Activated CD4-positive, alpha-beta T cell treated with anti-CD3 and anti-CD28 coated beads, Interleukin-10, Interleukin-2, amounts not matched to agents 100 ng/mL and 50 ng/mL, durations not matched to agents 16 hours and 8 hours (primary cell): ENCODE measurements at regions not wholly inside any gene's neighbourhood (a gene's known extent, or its start where the extent isn't known, plus 50 kb on each side); places are given as distances from the start of the nearest gene placed in this dataset.
A peak's percentile ranks its signal among the peaks of the same experiment; 100 is the strongest.
"Not testable (repeated sequence)": the region's sequence is repeated elsewhere in the genome, so short reads cannot be mapped to it uniquely, and the experiment has no call there.

ENCODE experiments used
- DNase-seq: peaks from one replicate; pipeline ENCODE4 v3.0.0-alpha.2; 2020

DNA sequence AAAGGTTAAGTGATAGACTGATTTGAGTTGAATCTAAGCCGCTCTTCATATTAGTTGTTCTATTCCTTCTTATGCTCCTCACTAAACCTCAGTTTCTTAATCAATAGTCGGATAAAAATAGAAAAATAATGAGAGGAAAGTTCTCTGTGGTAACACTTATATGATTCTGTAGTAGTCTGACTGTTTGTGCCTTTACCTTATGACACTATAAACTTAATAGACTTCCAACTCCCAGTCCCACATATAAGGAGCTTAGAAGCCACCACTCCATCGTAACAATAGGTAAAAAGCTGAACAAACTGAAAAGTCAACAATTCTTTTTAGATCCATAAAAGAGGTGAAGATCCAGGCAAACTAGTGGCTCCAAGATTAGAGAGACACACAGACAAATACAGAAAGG, 192.3 kb downstream of the SPDYE17 start:
- not testable (repeated sequence) for DNase-seq

DNA sequence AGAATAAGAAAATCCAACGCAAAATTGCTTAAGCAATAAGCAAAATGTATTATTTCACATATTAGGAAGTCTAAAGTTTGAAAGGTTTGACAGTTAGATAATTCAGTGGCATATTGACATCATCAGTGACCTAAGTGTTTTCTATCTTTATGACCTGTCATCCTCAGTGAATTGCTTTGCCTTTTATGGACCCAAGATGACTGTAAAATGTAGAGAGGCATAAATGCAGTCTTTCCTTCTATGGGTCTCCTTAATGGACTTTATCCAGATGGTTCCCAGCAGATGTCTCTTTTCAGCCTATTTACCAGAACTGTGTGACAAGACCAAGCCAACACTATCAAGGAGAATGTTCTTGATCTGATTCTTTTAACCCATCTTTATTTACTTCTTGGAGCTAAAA, 192.9 kb downstream of the SPDYE17 start:
- DNase-seq: not testable (repeated sequence)

DNA sequence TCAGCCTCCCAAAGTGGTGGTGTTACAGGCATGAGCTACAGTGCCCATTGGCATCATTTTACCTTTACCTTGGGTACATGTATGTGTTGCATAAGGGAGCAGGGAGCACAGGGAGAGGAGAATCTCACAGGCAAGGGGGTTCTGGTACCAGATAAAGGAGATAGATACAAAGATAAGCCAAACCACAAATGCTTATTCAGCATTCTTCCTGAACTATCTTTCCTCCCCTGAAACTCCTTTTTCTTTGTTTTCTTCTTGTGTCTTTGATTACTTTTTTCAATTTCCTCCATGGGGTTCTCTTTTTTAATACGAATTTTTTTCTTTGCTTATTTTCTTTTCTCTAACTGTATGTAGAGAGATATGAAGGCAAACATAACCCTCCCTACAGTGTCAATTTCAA, 193.8 kb downstream of the SPDYE17 start:
- not testable (repeated sequence) for DNase-seq

DNA sequence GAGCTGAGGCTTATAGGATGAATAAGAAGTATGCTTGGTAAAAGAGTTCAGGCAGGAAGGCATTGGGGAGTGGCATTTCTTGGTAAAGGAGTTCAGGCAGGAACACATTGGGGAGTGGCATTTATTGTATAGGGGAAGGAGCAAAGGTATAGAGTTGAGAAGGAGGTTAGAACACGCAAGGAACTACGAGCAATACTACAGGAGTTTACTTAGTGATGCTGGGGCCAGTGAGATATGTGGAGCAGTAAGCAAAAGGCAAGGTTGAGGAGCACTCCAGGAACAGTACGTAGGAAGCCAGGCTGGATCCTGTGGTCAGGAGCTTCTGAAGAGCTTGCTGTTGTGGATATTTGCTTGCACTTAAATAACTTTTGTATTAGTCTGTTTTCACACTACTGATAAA, 202.2 kb upstream of the POMZP3 start:
- DNase-seq: not testable (repeated sequence)

DNA sequence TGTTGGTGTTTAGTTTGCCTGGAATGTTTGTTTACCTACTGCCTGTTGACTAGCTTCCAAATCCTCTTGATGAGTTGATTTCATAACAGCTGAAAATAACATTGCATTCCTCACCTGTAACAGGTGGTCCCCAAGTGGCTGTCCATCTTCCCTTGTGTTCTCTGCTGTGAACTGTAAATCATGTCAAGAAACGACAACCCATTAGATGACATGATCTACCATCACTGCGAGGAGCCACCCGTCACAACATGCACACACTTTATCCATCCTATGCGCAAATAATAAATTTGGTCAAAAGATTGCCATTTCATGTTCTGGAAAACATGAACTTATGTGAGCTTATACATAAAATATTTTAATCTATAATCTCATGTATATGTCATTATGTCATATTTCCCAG, 199.1 kb upstream of the POMZP3 start:
- DNase-seq: not testable (repeated sequence)

DNA sequence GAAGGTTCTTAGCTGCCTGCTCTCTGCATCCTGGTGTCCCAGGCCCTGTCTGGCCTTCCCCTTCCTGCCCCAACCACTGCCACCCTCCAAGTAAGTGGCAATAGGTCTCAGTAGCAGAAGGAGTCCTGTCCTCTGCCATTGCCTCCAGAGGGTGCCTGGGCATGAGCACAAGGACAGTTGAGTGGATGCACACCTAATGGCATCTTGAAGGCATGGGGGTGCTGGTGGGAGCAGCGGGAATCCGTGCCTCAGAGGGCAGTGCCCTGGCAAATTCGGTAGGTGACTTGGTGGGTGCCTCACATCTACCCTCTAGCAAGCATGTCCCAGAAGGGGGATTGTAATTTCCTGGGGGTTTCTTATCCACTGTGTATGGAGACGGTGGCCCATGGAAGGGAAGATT, 182.8 kb upstream of the POMZP3 start:
- not testable (repeated sequence) for DNase-seq

DNA sequence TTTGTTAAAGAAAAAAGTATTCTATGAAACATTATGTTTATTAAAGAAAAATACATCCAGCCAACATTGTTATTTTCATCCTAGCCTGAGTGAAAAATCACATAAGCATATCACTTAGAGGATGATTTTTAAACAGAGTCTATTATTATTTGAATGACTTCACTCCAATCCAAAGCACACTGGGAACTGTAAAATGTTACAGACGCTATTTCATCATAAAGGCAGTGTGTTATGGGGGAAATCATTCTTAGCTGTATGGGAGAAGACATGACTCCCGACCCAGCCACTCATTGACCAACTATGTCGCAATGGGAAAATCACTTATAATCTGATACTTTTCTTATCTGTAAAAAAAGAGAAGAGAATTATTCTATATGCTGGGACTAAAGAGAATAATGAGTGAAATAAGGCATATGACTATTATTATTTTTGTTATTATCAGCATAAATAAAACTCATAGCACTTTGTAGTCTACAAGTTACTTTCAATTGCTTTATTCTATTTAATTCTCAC, 180.6 kb upstream of the POMZP3 start:
- DNase-seq: not testable (repeated sequence)

DNA sequence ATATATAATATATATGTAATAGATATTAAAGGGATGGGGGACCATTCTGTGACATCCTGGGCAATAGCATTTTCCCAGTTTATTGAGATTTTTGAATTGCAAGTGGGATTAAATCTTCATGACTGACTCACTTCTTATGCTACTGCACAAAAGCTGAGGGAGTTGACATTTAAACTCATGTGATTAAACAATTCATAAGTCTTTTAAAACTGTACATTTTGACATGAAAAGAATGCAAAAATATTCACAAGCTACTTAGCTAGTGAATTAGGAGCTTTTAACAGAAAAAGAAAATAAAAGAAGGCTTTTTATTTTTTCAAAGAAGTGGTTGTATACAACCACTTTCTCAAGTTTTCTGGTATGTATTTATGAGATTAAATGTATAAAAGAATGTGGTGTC, 179.4 kb upstream of the POMZP3 start:
- DNase-seq: not testable (repeated sequence)

DNA sequence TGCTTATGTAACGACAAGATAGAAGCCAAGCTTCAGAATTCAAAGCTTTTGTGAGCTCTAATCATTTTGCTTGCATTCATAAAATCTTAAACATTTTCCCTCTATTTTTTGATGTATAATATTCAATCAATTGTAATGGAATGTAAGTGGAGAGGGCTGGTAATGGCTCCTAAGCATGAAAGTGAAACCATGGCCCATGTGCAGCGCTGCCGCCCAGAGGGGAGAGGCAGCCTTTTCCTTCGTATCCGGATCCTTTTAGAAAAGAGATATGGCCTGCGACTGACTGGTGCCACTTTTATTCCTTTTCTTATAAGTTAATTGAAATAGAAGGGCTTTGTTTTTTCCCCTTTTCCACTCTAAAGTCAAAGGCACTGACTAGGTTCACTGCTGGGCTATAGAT, 178.9 kb upstream of the POMZP3 start:
- not testable (repeated sequence) for DNase-seq

DNA sequence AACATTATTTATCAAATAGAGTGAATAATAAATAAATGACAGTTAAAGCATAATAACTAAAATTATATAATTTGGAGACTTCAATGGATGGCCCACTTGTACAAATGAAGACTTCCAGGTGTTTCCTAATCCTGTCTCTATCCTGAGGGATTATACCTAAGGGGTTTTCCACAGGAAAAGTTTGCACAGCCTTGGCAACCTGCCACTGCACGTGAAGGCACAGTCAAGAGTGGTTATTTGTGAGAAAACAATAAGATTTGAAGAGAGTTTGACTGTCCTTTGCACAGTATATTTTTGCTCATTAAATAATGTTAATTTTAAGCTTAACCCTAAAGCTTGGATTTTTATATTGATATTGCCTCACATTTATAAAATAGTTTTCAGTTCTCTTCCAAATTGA, 178.2 kb upstream of the POMZP3 start:
- not testable (repeated sequence) for DNase-seq

DNA sequence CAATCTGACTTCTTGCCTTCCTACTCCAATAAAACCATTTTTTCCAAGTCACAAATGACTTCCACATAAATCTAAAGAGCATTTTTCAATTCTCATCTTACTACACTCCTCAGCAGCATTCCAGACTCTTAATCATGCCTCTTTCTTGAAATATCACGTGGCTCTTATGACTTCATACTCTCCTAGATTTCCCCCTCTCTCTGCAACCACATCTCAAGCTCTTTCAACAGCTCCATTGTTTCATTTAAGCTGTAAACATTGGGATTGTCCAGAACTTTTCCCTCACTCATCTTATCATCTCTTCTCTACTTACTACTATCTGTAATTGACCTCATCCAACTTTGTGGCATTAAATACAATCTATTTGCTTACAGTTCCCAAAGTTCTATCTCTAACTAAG, 170.6 kb upstream of the POMZP3 start:
- not testable (repeated sequence) for DNase-seq

DNA sequence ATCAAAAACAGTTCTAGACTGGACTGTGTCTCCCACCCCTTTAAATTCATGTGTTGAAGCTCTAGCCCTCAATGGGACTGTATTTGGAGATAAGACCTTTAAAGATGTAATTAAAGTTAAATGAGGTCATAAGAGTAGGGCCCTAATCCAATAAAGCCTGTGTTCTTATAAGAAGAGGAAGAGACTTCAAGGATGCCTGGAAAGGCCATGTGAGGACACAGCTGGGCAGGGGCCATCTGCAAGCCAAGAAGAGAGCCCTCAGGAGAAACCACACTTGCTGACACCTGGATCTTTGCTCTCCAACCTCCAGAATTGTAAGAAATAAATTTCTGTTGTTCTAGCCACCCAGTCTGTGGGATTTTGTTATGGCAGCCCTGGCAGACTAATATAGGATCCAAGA, 153.6 kb upstream of the POMZP3 start:
- not testable (repeated sequence) for DNase-seq

DNA sequence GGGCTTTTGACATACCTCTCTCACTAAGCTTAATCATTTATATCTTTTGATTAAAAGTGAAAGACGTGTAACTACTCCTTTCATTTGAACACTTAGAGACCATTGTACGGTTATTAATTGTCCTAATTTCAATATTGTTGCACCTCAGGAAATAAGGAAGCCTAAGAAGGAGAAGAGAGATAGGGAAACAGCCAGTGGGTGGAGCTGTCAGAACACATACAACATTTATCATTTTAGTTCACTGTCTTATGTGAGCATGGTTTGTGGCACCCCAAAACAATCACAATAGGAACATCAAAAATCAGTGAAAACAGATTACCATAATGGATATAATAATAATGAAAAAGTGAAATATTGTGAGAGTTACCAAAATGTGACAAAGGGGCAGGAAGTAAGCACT, 147.2 kb upstream of the POMZP3 start:
- not testable (repeated sequence) for DNase-seq

DNA sequence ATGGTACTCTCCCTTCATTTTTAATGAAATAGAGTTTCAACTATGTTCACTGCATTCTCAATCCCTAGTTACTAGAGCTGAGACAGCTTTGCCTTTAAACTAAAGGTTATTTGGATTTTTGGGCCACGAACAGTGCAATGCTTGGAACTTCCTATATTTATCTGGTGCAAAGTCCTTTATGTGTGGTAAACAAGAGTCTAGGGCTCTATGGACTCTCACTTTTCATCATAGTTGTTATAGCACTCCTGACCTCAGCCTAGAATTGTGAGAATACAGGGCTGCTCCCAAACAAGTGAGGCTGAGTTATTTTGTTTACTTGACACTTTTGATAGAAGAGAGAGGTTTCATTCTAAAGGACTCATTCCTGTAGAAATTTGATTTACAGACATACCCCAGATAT, 144.9 kb upstream of the POMZP3 start:
- not testable (repeated sequence) for DNase-seq

DNA sequence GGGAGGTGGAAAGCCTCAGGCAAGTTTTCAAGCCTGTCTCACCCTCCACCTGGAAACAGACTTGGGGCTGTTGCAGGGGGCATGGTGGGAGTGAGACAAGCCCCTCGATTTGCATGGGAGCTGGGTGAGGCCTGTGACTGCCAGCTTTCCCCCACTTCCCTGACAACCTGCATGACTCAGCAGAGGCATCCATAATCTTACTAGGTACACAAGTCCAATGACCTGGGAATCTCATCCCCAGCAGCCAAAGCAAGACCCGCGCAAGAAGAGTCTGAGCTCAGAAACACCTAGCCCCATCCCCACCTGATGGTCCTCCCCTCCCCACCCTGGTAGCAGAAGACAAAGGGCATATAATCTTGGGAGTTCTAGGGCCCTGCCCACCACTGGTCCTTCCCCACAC, 136.9 kb upstream of the POMZP3 start:
- DNase-seq: not testable (repeated sequence)

DNA sequence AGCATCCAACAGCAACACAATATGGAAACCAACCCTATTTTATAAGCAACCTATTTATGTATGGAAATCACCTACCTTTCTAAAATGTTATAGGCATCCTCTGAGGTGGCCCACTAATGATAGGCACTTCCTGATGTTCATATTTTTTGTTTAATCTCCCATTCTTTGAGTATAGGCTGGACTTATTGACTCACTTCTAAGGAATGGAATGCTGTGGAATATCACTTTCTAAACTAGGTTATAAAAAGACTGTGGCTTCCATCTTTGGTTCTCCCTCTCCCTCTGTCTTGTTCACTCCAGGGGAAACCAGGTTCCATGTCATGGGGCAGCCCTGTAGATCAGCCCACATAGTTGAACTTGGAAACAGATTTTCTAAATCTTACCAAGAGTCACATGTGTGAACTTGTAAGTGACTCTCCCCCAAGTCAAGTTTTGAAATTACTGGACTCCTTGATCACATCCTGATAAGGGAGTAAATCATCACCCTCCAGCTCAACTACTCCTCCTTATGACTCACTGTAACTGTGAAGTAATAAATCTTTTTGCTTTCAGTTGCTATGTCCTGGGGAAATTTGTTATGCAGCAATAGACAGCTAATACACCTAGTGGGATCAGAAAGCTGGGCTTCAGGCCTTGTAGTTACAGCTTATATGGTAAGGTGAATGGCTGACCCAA, 133.6 kb upstream of the POMZP3 start:
- DNase-seq: peak; percentile 75

DNA sequence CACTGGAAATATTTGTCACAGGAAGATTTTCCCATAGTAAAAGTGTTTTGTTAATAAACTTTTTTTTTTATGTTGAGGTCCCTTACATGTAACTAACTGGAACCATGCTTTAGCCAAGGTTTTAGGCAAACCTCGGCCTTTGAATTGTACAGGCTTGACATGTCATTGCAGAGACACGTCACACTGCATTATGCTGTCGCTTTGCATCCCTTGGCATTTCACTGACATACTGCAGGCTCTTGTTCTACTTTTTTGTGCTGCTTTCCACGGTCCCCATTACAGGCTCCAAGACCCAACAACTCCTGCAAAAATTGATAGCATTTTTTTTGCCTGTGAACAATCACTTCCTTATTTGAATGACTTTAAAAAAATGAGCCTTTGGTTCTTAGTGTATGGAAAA, 112.5 kb upstream of the POMZP3 start:
- DNase-seq: not testable (repeated sequence)

DNA sequence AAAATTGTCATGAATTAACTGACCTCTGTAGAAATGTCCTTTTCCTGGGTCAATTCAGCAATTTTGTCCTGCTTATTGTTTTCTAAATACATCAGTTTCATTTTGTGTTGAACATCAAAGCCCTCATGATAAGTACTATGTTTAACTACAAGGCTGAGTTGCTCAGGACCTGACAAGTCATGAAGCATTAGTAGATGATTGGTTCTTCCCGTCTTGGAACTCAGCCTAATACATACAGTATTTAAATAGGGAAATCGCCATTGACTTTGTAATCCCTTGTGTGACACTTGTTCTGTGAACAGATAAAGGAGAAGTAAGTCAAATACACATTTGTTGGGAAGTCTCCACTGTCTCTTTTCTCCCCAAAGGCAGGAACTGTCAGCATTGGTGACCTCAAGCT, 109.6 kb upstream of the POMZP3 start:
- DNase-seq: not testable (repeated sequence)

DNA sequence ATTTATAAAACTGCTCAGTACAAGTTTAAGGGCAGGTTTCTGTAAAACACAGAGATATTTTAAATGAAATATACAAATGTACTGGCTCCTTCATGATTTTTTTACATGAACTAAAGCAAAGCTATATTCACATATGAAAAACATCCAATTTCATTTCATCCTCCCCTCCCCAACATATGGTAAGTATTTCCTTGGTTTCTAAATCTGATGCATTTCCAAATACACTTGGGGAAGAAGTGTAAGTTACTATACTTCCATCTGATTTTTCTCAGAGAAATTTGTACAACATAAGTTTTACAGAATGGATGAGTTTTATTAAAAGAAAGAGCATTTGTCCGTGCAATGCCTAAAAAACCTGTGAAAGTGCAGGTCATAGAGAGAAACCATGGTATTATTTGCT, 109.0 kb upstream of the POMZP3 start:
- not testable (repeated sequence) for DNase-seq

DNA sequence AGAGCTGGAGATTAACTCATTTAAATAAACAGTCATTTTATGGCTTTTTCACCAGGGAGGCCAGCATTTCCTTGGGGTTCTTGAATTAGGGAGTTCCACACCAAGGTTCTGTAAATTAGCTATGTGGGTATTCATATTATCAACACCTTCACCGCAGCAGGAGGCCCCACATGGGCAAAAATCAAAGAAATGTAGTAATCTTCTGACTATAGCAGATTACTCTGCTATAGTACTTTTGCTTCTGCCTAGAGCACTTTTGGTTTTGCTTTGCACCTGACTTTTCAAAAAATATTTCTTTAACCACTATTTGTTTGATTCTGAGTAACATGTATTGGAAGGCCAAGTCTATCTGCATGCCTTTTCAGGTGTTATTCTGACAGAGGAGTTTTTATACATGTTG, 108.6 kb upstream of the POMZP3 start:
- peak; percentile 29 for DNase-seq

DNA sequence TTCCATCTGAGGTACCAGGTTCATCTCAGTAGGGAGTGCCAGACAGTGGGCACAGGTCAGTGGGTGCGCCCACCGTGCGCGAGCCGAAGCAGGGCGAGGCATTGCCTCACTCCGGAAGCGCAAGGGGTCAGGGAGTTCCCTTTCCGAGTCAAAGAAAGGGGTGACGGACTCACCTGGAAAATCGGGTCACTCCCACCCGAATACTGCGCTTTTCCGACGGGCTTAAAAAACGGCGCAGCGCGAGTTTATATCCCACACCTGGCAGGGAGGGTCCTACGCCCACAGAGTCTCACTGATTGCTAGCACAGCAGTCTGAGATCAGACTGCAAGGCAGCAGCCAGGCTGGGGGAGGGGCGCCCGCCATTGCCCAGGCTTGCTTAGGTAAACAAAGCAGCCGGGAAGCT, 101.5 kb upstream of the POMZP3 start:
- DNase-seq: not testable (repeated sequence)

DNA sequence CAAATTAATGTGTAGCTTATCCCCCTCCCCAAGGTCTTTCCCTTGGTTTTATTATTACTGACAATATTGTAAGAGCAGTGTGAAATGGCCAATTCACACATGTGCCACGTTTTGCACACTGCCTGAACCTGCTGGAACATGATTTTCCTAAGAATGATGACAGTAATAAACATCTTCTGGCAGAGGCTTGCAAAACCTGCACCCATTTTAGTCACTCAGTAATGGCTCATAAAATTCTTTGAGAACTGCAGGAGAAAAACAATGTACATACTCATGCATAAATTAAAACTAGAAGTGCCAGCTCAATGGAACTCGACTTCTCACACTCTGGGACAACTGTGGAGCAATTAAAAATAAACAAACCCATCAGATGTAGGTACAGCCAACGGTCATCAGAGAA, 96.8 kb upstream of the POMZP3 start:
- DNase-seq: not testable (repeated sequence)

DNA sequence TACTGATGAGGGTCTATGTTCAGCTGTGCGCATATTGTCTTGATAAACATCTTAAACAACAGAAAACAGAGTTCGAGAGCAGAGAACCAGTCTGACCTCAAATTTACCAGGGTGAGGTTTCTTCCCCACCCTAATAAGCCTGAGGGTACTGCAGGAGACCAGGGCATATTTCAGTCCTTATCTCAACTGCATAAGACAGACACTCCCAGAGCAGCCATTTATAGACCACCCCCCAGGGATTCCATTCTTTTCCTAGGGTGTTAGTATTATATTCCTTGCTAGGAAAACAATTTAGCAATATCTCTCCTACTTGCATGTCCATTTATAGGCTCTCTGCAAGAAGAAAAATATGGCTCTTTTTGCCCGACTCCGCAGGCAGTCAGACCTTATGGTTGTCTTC, 89.5 kb upstream of the POMZP3 start:
- not testable (repeated sequence) for DNase-seq

DNA sequence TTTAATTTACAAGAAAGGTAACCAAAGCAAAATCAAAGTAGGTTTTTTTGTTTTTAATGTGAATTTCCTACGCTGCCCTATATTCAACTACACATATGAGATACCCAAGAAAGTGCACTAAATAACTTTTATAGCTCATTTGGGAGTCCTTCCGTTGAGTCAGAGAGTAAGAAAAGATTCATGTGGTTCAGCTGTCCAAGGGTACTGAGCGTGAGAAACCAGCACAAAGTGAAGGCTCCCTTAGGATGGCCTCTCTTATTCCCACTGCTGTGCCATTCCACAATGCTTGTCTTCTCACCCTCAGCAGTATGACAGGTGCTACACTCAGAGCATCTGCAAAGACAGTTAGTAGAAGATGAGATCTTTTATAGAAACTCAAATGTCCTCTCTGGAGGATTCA, 85.8 kb upstream of the POMZP3 start:
- DNase-seq: not testable (repeated sequence)

DNA sequence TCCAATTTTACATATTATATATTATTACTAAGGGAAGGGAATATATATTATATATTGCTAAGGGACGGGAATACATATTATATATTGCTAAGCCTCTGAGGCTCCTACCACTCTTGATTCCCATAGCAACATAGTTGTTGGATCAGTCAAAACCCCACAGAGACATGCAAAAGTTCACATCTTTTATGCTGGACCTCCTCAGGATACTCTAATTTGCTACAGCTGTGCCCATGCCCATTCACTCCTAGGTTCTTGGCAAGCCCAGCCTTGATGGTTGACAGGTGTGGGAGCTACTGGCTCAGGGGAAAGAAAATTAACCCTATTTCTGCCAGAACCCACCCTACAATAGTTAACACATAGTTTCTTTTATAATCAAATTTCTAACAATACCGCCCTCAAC, 84.6 kb upstream of the POMZP3 start:
- not testable (repeated sequence) for DNase-seq
